ENCODE measurements at regions not wholly inside any gene's neighbourhood (a gene's known extent, or its start where the extent isn't known, plus 50 kb on each side); places are given as distances from the start of the nearest gene placed in this dataset.

DNA sequence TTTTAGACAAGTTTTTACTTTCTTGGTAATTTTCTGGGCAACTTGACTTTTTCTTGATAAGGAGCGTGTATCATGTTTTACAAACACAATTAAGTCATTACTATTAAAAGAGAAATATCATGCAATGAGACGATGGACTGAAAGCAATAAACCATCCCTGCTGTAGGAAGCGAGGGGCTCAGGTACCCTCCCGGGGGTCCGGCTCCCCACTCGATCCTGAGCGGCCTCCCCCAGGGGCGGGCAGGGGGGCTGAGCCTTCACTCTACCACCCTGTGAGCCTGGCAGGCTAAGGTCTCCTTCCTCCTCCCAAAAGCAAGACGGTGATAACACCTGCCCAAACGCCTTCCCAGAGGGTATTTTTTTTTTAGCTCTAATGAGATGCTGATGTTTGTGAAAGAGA is 51.8 kb upstream of the ADGRA1 start:
- no peak for DNase-seq (ENCODE audit: low spot score)

DNA sequence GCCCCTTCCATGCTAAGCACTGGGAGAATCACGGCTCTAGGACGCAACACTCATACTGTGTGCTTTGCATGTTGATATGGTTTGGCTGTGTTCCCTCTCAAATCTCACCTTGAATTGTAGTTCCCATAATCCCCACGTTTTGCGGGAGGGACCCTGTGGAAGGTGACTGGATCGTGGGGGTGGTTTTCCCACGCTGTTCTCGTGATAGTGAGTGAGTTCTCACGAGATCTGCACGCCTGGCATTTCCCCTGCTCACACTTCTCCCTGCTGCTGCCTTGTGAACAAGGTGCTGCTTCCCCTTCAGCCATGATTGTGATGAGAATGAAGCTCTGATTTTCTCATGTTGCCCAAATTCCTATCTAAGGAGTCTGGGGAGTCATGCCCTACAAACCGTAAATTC is 53.0 kb upstream of the ADGRA1 start:
- no peak for DNase-seq (ENCODE audit: low spot score)

DNA sequence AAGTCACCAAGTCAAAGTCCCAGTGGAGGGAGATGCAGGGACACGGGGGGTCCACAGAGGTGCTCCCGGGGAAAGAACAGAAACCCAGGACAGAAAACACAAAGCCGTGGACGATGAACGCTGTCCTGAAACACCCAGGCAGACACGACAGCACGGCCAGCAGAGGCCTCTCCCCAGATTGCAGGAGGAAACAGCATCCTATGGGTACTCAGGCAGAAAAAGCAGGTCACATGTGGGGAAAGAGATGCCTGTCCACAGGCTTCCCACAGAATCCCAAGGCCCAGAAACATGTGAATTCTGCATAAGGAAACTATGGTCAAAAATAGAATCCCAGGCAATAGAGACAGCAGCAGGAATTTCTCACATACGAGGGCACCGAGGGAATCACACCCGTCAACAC is 53.6 kb upstream of the ADGRA1 start:
- no peak for DNase-seq (ENCODE audit: low spot score)

DNA sequence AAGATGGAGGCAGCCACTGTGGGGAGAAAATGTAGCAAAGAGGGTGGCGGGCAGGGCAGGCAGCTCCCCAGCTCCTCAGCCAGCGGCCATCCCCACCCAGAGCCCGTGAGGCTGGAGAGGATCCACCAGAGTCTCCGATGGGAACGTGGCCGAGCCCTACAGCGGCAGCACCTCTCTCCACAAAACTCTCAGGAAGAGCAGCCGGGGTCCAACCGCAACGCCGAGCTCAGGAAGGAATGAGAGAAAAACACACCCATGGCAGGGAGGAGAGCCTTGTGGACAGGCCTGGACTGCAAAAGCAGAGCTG is 54.0 kb upstream of the ADGRA1 start:
- no peak for DNase-seq (ENCODE audit: low spot score)

DNA sequence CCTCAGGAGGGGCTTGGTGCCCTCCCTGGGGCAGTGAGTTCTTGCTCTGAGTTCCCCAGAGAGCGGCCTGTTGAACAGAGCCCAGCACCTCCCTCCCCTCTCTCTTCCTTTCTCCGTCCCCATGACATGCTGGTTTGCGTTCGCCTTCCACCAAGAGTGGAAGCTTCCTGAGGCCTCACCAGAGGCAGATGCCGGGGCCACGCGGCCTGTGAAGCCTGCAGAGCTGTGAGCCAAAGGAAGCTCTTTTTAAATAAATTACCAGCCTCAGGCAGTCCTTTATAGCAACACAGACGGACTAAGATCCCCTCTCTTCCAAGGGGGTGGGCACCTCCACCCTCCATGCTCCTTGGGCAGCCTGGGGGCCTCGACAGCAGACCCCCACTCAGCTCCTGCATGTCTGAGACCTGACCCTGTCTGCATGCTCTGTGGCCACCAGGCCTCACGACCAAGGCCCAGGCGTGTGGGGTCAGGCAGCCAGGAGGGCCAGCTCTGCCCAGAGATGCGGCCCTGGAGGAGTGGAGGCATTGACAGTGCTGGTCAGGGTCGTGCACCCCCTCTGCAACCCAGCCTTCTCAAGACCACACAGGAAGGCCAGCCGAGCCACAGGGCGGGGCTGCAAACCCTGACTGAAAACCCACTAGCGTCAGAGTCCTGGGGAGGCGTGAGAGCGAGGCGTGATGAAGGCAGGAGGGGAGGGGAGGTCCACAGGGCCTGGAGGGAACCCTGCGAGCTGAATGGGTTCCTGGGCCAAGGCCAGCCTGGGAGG is 54.6 kb upstream of the ADGRA1 start:
- DNase-seq (ENCODE audit: low spot score) = no peak

DNA sequence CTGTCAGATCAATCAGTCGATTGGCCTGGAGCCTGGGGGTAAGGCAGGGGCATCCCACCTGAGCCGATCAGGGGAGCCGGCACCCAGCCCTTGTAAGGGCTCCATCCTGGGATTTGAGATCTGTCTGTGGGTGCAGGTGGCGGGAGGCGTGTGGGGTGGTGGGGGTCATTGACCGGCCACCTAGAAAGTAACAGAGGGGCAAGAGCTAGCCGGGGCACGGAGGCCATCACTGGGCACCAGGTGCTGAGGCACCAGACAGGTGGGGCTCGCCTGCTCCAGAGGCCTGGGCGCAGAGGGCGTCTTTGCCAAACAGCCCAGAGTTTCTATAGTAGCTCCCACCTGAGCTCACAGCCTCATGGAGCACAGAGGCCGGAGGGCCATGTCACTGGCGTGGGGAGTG is 55.5 kb upstream of the ADGRA1 start:
- DNase-seq (ENCODE audit: low spot score) = no peak

DNA sequence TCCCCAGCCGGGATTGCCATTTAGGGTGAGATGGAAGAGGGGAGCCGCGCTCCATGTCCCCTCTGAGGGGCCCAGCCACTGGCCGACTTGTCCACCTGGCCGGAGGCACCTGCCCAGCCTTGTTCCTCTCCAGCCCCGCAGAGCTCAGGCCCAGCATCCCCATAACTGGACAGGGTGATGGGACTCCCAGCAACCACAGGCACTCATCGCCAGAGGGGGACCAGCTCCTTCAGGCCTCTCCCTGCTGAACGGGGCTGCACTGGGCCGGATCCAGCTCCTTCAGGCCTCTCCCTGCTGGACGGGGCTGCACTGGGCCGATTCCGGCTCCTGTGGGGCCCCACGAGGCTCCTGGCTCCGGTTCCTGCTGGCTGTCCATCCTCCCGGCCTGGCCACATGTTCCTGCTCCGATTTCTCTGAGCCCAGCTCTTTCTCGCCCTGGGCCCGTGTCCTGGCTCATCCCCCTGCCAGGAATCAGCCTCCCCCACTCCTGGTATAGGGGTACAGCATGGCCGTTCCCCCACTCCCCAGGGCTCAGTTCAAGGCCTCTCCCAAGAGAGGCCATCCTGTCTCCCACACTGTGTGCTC is 56.1 kb upstream of the ADGRA1 start:
- DNase-seq (ENCODE audit: low spot score) = no peak

DNA sequence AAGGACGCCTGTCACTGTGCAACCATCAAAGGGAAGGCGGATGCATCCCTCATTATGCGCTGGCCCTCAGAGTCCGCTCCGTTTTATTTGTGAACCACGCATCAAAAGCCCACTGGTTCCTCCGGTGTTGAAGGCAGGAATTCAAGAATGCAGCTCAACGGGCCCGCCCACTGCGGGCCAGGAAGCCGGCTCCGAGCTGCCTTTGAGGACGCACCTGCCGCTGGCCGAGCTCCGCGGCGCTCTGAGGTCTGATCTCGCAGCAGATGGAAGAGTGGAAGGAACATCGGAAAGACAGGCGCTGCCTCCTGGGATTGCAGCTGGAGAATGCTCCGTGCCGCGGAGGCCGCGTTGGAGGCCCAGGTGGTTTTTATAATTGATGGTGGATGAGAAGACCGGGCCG is 56.9 kb upstream of the ADGRA1 start:
- DNase-seq (ENCODE audit: low spot score) = no peak

DNA sequence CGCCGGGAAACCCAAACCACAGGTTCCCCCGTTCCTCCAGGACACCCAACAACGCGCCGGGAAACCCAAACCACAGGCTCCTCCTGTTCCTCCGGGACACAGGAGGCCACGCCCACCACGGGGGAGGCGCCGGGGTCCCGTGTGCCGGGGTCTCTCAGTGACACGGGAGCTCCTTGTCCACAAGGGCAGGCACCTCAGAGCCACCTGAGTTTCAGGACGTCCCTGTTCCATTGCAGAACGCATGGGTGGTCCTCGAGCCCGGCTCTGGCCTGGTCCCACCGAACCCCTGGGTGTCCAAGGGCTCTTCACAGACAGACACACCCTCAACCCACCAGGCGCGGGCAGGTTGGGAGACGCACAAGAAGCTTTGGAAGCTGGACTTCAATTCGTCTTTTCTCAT is 57.6 kb upstream of the ADGRA1 start:
- no peak for DNase-seq (ENCODE audit: low spot score)

DNA sequence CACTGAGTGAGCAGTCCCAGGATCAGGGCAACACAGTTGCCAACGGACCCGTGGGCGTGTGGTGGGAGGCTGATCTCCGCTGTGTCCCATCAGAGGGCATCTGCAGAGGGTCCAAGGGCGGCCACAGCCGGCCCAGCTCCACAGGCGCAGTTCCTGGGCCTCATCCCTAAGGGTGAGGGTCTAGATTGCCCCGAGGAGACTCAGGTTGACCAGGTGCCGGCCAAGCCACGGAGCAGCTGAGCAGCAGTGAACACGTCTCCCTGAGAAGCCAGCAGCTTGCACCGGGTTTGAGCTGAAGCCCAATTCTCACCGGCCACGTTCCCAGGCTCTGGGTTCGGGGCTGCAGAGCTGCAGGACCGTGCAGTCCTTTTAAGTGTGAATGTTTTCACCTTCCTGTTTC is 58.8 kb upstream of the ADGRA1 start:
- no peak for DNase-seq (ENCODE audit: low spot score)

DNA sequence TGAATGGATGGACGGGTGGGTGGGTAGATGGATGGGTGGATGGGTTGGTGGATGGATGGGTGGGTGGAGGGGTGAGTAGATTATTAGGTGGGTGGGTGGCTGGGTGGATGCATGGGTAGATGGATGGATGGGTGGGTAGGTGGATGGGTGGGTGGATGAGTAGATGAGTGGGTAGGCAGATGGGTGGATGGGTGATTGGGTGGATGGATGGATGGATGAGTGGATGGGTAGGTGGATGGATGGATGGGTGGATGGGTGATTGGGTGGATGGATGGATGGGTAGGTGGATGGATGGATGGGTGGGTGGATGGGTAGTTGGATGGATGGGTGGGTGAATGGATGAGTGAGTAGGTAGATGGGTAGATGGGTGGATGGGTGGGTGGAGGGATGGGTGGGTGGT is 59.6 kb upstream of the ADGRA1 start:
- DNase-seq (ENCODE audit: low spot score) = no peak

DNA sequence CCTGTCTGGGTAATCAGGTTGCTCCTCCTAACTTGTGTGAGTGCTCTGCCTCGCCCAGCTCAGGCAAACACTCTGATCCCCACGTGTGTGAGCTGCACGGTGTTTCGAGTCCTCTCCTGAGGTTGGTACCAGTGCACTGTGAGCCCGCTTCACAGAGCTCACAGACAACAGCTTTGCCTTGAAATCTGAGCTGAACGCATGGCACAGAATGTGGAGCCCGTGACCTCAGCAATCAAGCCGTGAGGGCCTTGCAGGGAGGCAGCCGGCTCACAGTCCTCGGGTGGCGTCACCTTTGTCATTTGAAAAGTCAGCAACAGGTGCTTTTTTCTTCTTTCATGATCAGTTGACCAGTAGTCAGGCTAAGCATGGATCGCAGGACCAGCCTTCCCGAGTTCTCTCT is 60.2 kb upstream of the ADGRA1 start:
- no peak for DNase-seq (ENCODE audit: low spot score)

DNA sequence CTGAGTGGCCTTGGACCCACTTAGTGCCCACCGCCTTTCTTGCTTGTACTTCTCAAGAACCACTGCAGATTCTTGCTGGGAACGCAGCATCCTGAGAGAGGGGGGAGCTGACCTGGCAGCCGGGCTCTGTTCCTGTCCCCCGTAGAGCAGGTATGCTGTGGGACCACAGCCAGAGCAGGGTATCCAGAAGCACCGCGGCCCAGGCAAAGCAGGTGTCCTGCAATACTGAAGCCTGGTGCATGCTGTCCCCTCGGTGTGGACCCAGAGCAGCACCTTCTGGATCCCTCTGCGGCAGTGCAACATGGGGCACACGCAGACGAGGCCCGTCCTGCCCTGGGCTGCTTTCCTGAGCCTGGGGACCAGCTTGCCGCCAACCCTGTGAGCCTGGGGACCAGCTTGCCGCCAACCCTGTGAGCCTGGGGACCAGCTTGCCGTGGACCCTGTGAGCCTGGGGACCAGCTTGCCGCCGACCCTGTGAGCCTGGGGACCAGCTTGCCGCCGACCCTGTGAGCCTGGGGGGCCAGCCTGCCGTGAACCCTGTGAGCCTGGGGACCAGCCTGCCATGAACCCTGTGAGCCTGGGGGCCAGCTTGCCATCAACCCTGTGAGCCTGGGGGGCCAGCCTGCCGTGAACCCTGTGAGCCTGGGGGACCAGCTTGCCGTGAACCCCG is 60.9 kb upstream of the ADGRA1 start:
- DNase-seq (ENCODE audit: low spot score) = no peak

DNA sequence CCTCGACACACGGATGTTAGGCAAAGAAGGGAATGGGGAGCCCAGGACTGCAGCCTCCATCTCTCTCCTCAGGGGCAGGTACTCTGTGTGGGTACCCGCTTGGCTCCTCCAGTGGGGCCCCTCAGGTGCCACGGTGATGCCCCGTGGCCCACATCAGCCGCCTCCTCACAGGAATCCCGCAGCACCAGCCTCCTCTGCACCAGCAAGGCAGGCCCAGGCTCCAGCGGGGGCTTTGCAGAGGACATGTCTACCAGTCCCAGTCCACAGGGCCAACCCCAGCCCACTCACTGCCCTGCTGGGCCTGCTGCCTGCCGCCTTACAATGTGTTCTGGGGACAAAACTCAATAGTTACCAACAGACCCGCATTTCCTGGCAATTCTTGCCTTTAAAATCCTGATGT is 61.6 kb upstream of the ADGRA1 start:
- DNase-seq (ENCODE audit: low spot score) = no peak

DNA sequence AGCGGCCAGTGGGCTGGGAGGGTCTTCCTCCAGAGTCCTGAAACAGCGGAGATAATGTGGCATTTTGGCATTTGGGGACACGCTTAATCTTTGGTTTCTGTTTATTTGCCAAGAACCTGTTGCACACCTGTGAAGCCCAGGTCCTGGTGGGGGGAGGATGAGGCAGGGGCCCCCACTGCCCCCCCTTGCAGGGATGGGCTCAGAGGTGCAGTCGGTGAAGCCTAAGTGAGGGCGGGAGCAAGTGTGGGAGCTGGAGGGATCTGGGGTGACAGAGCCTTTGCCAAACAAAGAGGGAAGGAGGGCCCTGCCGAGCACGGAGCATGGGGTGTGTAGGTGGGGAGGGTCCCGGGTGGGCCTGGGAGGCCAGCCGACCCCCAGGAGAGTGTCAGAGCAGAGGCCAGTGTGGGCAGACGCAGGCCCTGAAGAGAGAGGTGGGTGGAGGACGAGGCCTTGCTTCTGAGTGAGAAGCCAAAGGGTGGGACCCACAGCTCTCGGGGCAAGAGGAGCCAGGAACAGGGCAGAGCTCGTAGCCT is 62.1 kb upstream of the ADGRA1 start:
- DNase-seq (ENCODE audit: low spot score) = no peak

DNA sequence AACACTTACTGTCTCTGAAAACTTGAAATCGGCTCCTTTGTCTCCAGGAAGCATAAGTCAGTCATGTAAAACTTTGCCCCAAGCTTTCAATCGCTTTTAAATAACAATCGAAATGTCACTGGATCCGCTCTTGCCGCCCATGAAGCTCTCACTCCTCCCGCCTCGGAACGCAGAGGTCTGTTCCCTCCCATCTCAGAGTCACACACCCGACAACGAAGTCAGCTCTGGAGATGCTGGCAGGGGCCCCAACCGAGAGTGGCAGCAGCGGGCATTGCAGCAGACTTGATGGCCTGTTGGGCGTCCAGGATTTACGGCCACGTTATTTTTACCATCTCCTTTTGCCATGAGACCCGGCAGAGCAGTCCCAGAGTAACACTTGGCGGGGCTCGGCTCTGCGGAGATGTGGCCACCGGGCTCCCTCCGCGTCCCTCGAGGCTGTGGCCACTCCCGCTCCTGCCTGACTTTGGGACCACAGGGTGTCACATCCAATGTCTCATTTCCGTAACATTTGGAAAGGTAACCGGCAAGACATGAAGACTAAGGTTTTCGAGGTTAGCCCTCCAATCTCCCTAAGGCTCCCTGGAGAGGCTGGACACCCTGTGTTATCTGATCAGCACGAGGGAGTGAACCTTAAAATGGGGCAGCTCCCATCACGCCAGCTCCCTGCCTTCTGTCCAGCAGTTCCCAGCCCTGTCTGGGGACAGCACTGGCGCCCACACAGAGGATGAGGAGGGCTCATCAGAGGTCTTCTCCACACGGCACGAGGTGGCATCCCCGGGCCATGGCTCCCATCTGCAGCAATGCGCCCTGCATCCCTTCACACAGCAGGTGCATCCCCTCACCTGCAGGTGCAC is 62.8 kb upstream of the ADGRA1 start:
- DNase-seq (ENCODE audit: low spot score) = no peak

DNA sequence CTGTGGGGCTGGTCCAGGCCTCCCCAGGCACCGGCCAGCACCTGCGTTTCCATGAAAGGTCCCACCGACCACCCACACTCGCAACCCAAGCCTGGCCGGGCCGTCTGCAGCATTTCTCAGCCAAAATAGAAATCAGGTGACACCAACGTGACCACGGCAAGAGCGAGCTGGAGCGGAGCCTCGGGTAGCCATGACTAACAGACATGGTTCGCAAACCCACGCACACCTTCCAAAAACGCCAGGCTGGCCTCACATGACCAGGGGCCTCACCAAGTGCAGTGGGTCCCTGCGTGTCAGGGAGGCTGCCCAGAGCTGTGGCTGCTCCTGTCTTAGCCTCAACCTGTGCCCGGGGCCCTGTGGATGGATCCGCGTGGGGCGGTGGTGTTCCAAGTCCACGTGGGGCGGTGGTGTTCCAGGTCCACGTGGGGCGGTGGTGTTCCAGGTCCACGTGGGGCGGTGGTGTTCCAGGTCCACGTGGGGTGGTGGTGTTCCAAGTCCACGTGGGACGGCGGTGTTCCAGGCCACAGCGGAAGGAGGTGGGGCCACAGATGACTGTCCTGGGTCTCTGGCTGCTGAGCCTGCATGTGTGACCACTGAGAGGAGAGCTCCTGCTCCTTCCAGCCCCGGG is 64.4 kb upstream of the ADGRA1 start:
- DNase-seq (ENCODE audit: low spot score) = no peak

DNA sequence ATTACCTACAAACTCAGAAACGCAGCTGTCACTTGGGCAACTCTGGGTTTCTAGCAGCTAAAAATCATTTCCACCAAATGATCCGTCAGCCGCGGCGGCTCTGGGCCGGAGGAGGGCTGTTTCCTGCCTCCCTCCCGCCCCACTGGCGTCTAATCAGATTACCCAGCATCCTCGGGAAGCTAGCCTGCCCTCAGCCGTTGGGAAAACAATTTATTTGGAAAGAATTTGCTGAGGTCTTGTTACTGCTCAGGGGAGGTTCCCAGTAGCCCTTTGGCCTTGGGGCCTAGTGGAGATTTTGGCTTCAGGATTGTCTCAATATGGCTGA is 65.0 kb upstream of the ADGRA1 start:
- no peak for DNase-seq (ENCODE audit: low spot score)

DNA sequence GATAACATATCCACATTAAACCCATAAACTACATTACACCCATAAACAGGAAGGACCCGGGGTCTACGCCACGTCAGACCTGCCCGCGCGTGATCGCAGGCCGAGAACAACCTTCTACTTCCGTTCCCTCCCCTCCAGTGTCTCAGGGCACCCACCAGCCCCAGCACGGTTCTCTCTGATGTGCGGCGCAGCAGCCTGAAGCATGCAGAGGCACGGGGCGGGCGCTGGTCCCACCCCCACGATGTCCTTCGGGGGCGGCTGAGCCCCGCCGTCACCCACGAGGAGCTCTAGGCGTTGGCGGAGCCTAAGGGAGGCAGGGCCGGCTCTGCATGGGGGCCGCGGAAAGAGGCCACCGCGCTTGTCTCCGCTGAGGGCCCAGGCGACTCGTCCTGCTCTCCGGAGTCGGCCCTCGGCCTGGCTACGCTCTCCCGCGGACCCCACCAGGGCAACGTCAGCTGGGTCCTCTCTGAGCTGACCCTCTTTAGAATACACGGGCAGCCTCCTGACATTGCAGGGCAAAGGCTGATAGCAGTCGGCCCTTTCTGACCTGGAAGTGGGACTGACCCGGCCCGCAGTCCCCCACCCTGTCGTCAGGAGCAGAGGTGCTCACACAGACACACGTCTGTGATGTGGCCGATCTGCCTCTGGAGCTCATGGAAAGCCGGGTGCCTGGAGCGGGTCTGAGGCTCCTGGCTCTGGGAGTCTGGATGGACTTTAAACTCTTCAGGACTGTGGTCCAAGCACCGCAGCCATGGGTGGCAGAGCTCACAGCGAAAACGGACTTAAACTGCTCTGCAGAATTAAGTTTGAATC is 65.6 kb upstream of the ADGRA1 start:
- no peak for DNase-seq (ENCODE audit: low spot score)

DNA sequence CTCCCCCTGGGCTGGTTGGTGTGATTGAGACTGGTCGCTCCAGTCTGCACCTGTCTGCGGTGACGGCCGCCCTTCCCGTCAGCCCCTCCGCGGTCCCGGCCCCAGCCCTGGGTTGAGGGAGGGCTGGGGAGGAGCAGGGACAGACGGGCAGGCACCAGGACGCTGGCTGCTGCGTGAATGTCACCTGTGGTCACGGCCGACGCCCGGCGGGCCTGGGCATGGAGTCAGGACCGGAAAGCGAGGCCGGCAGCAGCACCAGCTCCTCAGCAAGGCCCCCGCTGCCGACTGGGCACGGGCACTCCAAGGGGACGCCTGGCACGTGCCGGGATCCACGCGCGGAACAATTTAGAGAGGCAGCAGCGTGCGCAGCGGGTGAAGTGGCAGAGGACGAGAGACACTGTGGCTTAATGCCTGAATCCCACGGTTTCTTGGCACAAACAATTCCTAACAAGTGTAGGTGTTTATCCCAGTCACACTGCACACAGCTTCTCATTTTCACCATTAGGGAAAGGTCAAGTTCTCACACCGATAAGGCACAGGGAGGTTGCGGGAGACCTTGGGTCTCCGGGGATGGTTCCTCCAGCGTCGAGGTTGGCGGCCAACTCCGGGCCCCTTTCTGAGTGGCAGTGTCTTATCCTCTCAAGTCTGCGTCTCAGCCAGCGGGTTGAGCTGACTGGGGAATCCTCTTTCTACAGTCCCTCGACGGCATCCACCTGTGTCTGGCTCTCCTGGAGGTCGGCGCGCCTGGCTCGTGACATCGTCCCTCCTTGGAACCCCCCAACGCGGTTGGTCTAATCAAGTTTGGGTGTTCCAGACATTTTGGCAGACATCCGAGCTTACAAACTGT is 66.4 kb upstream of the ADGRA1 start:
- DNase-seq (ENCODE audit: low spot score) = no peak
